ENCODE measurements at regions not wholly inside any gene's neighbourhood (a gene's known extent, or its start where the extent isn't known, plus 50 kb on each side); places are given as distances from the start of the nearest gene placed in this dataset.
"Not testable (repeated sequence)": the region's sequence is repeated elsewhere in the genome, so short reads cannot be mapped to it uniquely, and the experiment has no call there.

- H2AFZ ChIP-seq (ENCODE audit: insufficient read depth, low read depth, low read length, poor library complexity, severe bottlenecking): no peak overlapping the region
- CTCF ChIA-PET: no interaction called here
Observed at GRCh38 chr1:67612788-67613241, 72.2 kb upstream of the GADD45A start.

GRCh38 chr1:67613479-67613878, 71.5 kb upstream of the GADD45A start:
- CTCF ChIA-PET: interaction anchor here (0.7 kb wide), 1 partner anchor 33 kb away, joined by 4 read pairs; no protein-coding TSS in a partner anchor
- H2AFZ ChIP-seq (ENCODE audit: insufficient read depth, low read depth, low read length, poor library complexity, severe bottlenecking); H3K4me1 ChIP-seq (ENCODE audit: control insufficient read depth in 2 of 2, insufficient read depth in 2 of 2, low read length in 2 of 2); H3K9ac ChIP-seq (ENCODE audit: low read length); H3K4me3 Mint-ChIP-seq; H3K27me3 Mint-ChIP-seq; H3K4me3 ChIP-seq (ENCODE audit: control extremely low read depth in 1 of 5, extremely low read depth in 1 of 5, insufficient read depth in 1 of 5, low read depth in 2 of 5, low read length in 4 of 5); H3K27ac Mint-ChIP-seq; H3K36me3 ChIP-seq (replicated peaks in 1 of 2; ENCODE audit: control extremely low read depth in 1 of 2, control insufficient read depth in 1 of 2, extremely low read depth in 1 of 2, insufficient read depth in 2 of 2, low read length in 1 of 2); H3K27ac ChIP-seq (ENCODE audit: low read length in 2 of 2); H3K79me2 ChIP-seq (ENCODE audit: control insufficient read depth, insufficient read depth, low read length); H3K27me3 ChIP-seq (replicated peaks in 1 of 4; ENCODE audit: control extremely low read depth in 1 of 4, control insufficient read depth in 3 of 4, insufficient read depth in 4 of 4, low read length in 3 of 4); DNase-seq; H3K4me2 ChIP-seq (replicated peaks; ENCODE audit: low read depth, low read length, poor library complexity, severe bottlenecking); H3K4me1 Mint-ChIP-seq; H3K9me3 Mint-ChIP-seq (ENCODE audit: insufficient read depth); POLR2A ChIA-PET; ATAC-seq (ENCODE audit: low read depth); intact Hi-C loops (cut with micrococcal nuclease); H3K9me3 ChIP-seq (ENCODE audit: control extremely low read depth in 1 of 3, control insufficient read depth in 2 of 3, insufficient read depth in 1 of 3, low read length in 2 of 3); H4K20me1 ChIP-seq (ENCODE audit: control insufficient read depth, insufficient read depth, low read length, poor library complexity, severe bottlenecking): not testable (repeated sequence)
- 93% methylated on average over 5 of the region's 8 CpGs for WGBS (ENCODE audit: insufficient coverage)

More at GRCh38 chr1:67612788-67613241, 72.2 kb upstream of the GADD45A start:
- Histone ChIP-seq H3K36me3 (replicated peaks in 1 of 2; ENCODE audit: control extremely low read depth in 1 of 2, control insufficient read depth in 1 of 2, extremely low read depth in 1 of 2, insufficient read depth in 2 of 2, low read length in 1 of 2) (no peaks in the 10 kb centered on the region), H3K79me2 (ENCODE audit: control insufficient read depth, insufficient read depth, low read length) (no peaks in the 10 kb centered on the region), H3K4me2 (replicated peaks; ENCODE audit: low read depth, low read length, poor library complexity, severe bottlenecking) (no peak overlapping the region), H3K4me3 (ENCODE audit: control extremely low read depth in 1 of 5, extremely low read depth in 1 of 5, insufficient read depth in 1 of 5, low read depth in 2 of 5, low read length in 4 of 5) (no peak overlapping the region), H4K20me1 (ENCODE audit: control insufficient read depth, insufficient read depth, low read length, poor library complexity, severe bottlenecking) (no peaks in the 10 kb centered on the region), H3K9ac (ENCODE audit: low read length) (no peak overlapping the region), H3K27ac (ENCODE audit: low read length in 2 of 2) (no peak overlapping the region), H3K4me1 (ENCODE audit: control insufficient read depth in 2 of 2, insufficient read depth in 2 of 2, low read length in 2 of 2) (no peaks in the 10 kb centered on the region), H3K9me3 (ENCODE audit: control extremely low read depth in 1 of 3, control insufficient read depth in 2 of 3, insufficient read depth in 1 of 3, low read length in 2 of 3) (no peaks in the 10 kb centered on the region), H3K27me3 (replicated peaks in 1 of 4; ENCODE audit: control extremely low read depth in 1 of 4, control insufficient read depth in 3 of 4, insufficient read depth in 4 of 4, low read length in 3 of 4) (no peaks in the 10 kb centered on the region)
- DNase-seq (no peak), ATAC-seq (ENCODE audit: low read depth) (no peak)
- 85% methylated on average over 4 of the region's 4 CpGs for WGBS (ENCODE audit: insufficient coverage)
- TF ChIP-seq EZH2 (IDR thresholded peaks at IDR 0.05; ENCODE audit: borderline replicate concordance, insufficient read depth, low read depth, low read length, poor library complexity, severe bottlenecking): no peak
- no peak for TF ChIP-seq CTCF (IDR thresholded peaks at IDR 0.05)
- no peak overlapping the region for H3K4me3 Mint-ChIP-seq
- H3K4me1 Mint-ChIP-seq: no peaks in the 10 kb centered on the region
- no peaks in the 10 kb centered on the region for H3K9me3 Mint-ChIP-seq (ENCODE audit: insufficient read depth)
- H3K27ac Mint-ChIP-seq: no peak overlapping the region
- peaks cover 3% of the 10 kb centered on the region for H3K27me3 Mint-ChIP-seq
- POLR2A ChIA-PET: no interaction called here
- intact Hi-C loops (cut with micrococcal nuclease): no loop called here
